DND-41 (cell line): ENCODE measurements at regions not wholly inside any gene's neighbourhood (a gene's known extent, or its start where the extent isn't known, plus 50 kb on each side); places are given as distances from the start of the nearest gene placed in this dataset.

Experiments used
- EZH2 ChIP-seq: IDR thresholded peaks from 3 replicates; pipeline ENCODE4 v1.6.1; 2012; ENCODE audit warnings: borderline replicate concordance, low read depth, mild to moderate bottlenecking, moderate library complexity, low read length, inconsistent platforms; ENCODE audit not compliant: severe bottlenecking
- TF ChIP-seq, protein P1 (sequence below): IDR thresholded peaks from 2 replicates; pipeline ENCODE4 v1.5.1; 2012; ENCODE audit warnings: borderline replicate concordance, low read length, moderate library complexity, mild to moderate bottlenecking; ENCODE audit not compliant: poor library complexity, severe bottlenecking; ENCODE audit errors: extremely low read depth

DNA sequence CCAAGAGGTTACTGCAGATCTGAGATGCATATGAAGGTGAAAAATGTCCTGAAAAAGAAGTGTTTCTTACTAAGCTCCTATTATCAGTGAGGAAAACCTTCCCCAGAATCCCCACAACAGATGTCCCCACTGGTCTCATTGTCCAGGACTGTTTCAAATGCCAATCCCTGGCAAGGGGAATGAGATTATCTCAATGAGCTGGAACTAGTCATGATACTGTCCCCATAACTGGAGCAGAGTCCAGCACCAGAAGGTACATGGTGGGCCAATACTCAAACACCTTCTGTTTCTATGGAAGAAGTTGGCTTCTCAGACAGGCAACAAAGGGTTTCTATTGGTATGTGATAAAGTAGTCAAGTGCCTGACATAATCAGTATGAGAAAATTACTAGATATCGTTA lies 221.1 kb upstream of the TLL1 start:
- TF ChIP-seq, protein P1, sequence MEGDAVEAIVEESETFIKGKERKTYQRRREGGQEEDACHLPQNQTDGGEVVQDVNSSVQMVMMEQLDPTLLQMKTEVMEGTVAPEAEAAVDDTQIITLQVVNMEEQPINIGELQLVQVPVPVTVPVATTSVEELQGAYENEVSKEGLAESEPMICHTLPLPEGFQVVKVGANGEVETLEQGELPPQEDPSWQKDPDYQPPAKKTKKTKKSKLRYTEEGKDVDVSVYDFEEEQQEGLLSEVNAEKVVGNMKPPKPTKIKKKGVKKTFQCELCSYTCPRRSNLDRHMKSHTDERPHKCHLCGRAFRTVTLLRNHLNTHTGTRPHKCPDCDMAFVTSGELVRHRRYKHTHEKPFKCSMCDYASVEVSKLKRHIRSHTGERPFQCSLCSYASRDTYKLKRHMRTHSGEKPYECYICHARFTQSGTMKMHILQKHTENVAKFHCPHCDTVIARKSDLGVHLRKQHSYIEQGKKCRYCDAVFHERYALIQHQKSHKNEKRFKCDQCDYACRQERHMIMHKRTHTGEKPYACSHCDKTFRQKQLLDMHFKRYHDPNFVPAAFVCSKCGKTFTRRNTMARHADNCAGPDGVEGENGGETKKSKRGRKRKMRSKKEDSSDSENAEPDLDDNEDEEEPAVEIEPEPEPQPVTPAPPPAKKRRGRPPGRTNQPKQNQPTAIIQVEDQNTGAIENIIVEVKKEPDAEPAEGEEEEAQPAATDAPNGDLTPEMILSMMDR = no peak
- TF ChIP-seq EZH2 = no peak
